Thoracic aorta (tissue), 2 donors: ENCODE measurements at regions not wholly inside any gene's neighbourhood (a gene's known extent, or its start where the extent isn't known, plus 50 kb on each side); places are given as distances from the start of the nearest gene placed in this dataset.
"Not testable (repeated sequence)": the region's sequence is repeated elsewhere in the genome, so short reads cannot be mapped to it uniquely, and the experiment has no call there.

ENCODE experiments used
- ATAC-seq: fragments of 150-250 bp; one replicate; pipeline ENCODE4 v1.8.0; 2017; ENCODE audit warnings: low read depth; ENCODE audit not compliant: insufficient number of reproducible peaks, low FRiP score
- DNase-seq: peaks from one replicate; pipeline ENCODE4 v3.0.0-alpha.2; 2020; ENCODE audit warnings: low spot score
- H3K27ac ChIP-seq, 2 donors: fragments of 200-600 bp; sonication (generic); 1 replicate in 1 of 2; 2 replicates in 1 of 2; pipeline ENCODE4 v1.5.1; 2016; ENCODE audit warnings: mild to moderate bottlenecking in 2 of 2, moderate library complexity in 2 of 2
- H3K27me3 ChIP-seq: fragments of 200-600 bp; sonication (generic); replicated peaks from 2 replicates; pipeline ENCODE4 v1.6.0; 2016; ENCODE audit warnings: mild to moderate bottlenecking; ENCODE audit not compliant: insufficient read depth
- H3K36me3 ChIP-seq: fragments of 200-600 bp; sonication (generic); one replicate; pipeline ENCODE4 v1.5.1; 2016
- H3K4me1 ChIP-seq, 2 donors: fragments of 200-600 bp; sonication (generic); 1 replicate in 1 of 2; 2 replicates in 1 of 2; pipeline versions ENCODE4 v1.5.1 to v1.6.0; 2016; ENCODE audit warnings: low read depth in 2 of 2, mild to moderate bottlenecking in 1 of 2; ENCODE audit not compliant: control insufficient read depth in 1 of 2
- H3K4me3 ChIP-seq: fragments of 200-600 bp; sonication (generic); 2 replicates; pipeline ENCODE4 v1.5.1; 2016; ENCODE audit warnings: mild to moderate bottlenecking
- H3K9me3 ChIP-seq: fragments of 200-600 bp; sonication (generic); 2 replicates; pipeline ENCODE4 v1.5.1; 2016
- CTCF ChIP-seq: fragments of 200-600 bp; sonication (generic); IDR thresholded peaks from one replicate; pipeline ENCODE4 v1.5.1; 2019; ENCODE audit warnings: antibody characterized with exemption

GRCh38 chr22:22059291-22060002 is 76.9 kb upstream of the TOP3B start:
- Histone ChIP-seq H3K27ac (no peak overlapping the region), H3K4me1 (peaks cover 7 to 9% of the 10 kb centered on the region in 2 donors), H3K36me3 (no peaks in the 10 kb centered on the region), H3K4me3 (no peak overlapping the region), H3K9me3 (no peaks in the 10 kb centered on the region), H3K27me3 (no peaks in the 10 kb centered on the region)
- ATAC-seq, result no peak
- TF ChIP-seq CTCF, result no peak
- no peak for DNase-seq

GRCh38 chr22:22058633-22059290 is 76.2 kb upstream of the TOP3B start:
- H3K27ac ChIP-seq, result no peak overlapping the region
- DNase-seq, result no peak

GRCh38 chr22:22057617-22058378 is 75.2 kb upstream of the TOP3B start:
- Histone ChIP-seq H3K27ac (no peak overlapping the region), H3K4me3 (no peak overlapping the region), H3K9me3 (no peaks in the 10 kb centered on the region), H3K27me3 (no peaks in the 10 kb centered on the region), H3K4me1 (peaks cover 7 to 9% of the 10 kb centered on the region in 2 donors), H3K36me3 (no peaks in the 10 kb centered on the region)
- no peak for TF ChIP-seq CTCF
- no peak for ATAC-seq
- no peak for DNase-seq

More at GRCh38 chr22:22058633-22059290, 76.2 kb upstream of the TOP3B start:
- H3K4me3 ChIP-seq, result no peak overlapping the region
- H3K36me3 ChIP-seq, result no peaks in the 10 kb centered on the region
- TF ChIP-seq CTCF, result no peak
- H3K27me3 ChIP-seq, result no peaks in the 10 kb centered on the region
- peaks cover 7 to 9% of the 10 kb centered on the region in 2 donors for H3K4me1 ChIP-seq
- no peaks in the 10 kb centered on the region for H3K9me3 ChIP-seq
- no peak for ATAC-seq

GRCh38 chr22:22056809-22057594 is 74.4 kb upstream of the TOP3B start:
- not testable (repeated sequence) for H3K27ac ChIP-seq, DNase-seq, H3K4me3 ChIP-seq

GRCh38 chr22:22052548-22053139 is 70.1 kb upstream of the TOP3B start:
- not testable (repeated sequence) for H3K27me3 ChIP-seq, DNase-seq, H3K27ac ChIP-seq, ATAC-seq, H3K36me3 ChIP-seq, H3K9me3 ChIP-seq, H3K4me3 ChIP-seq, H3K4me1 ChIP-seq

More at GRCh38 chr22:22056809-22057594, 74.4 kb upstream of the TOP3B start:
- not testable (repeated sequence) for ATAC-seq, H3K27me3 ChIP-seq, H3K36me3 ChIP-seq, H3K9me3 ChIP-seq, H3K4me1 ChIP-seq

GRCh38 chr22:22051032-22051431 is 68.4 kb upstream of the TOP3B start:
- DNase-seq, H3K4me3 ChIP-seq, ATAC-seq: not testable (repeated sequence)

More at GRCh38 chr22:22051032-22051431, 68.4 kb upstream of the TOP3B start:
- not testable (repeated sequence) for H3K36me3 ChIP-seq, H3K4me1 ChIP-seq, H3K9me3 ChIP-seq, H3K27me3 ChIP-seq, H3K27ac ChIP-seq
